ENCODE measurements at regions not wholly inside any gene's neighbourhood (a gene's known extent, or its start where the extent isn't known, plus 50 kb on each side); places are given as distances from the start of the nearest gene placed in this dataset.
A peak's percentile ranks its signal among the peaks of the same experiment; 100 is the strongest.

GRCh38 chr13:54366728-54367127, 1338.1 kb downstream of the OLFM4 start:
- no peak overlapping the region for H3K4me3 ChIP-seq
- H3K27me3 ChIP-seq, result no peaks in the 10 kb centered on the region
- H3K9me3 ChIP-seq, result no peaks in the 10 kb centered on the region
- H3K27ac ChIP-seq, result no peak overlapping the region
- intact Hi-C loops (cut with DNase I; ENCODE audit: low total_unique reads), result no loop called here
- no peak for TF ChIP-seq EP300 (IDR thresholded peaks at IDR 0.05)
- no peak for TF ChIP-seq CTCF (IDR thresholded peaks at IDR 0.05)
- TF ChIP-seq POLR2A (IDR thresholded peaks at IDR 0.05), result no peak
- TF ChIP-seq POLR2AphosphoS5 (IDR thresholded peaks at IDR 0.05), result no peak
- no peak for DNase-seq
- no peaks in the 10 kb centered on the region for H3K4me1 ChIP-seq
- no peaks in the 10 kb centered on the region for H3K36me3 ChIP-seq
- 56 to 95% (median 93%) methylated on average over 1 of the region's 1 CpG for WGBS, 5 donors

- TF ChIP-seq POLR2A (IDR thresholded peaks at IDR 0.05), result no peak
- TF ChIP-seq EP300 (IDR thresholded peaks at IDR 0.05), result no peak
- no peak for TF ChIP-seq CTCF (IDR thresholded peaks at IDR 0.05)
- TF ChIP-seq POLR2AphosphoS5 (IDR thresholded peaks at IDR 0.05), result no peak
- no peak overlapping the region for H3K27ac ChIP-seq
Observed at GRCh38 chr13:54367639-54368271, 1339.1 kb downstream of the OLFM4 start.

DNA sequence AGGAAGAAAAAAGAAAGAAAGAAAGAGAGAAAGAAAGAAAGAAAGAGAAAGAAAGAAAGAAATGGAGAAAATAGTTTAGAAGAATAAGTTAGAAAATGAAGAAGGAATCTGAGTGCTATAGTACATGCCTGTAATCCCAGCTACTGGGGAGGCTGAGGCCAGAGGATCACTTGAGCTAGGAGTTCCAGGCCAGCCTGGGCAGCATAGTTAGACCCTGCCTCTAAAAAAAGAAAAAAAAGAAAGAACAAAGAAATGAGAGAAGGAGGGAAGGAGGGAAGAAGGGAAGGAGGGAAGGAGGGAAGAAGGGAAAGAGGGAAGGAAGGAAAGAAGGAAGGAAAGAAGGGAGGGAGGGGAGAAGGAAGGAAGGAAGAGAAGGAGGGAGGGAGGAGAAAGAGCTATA, 1339.8 kb downstream of the OLFM4 start:
- TF ChIP-seq CTCF (IDR thresholded peaks at IDR 0.05), result no peak
- TF ChIP-seq EP300 (IDR thresholded peaks at IDR 0.05), result no peak
- no peak for TF ChIP-seq POLR2AphosphoS5 (IDR thresholded peaks at IDR 0.05)
- no peak for TF ChIP-seq POLR2A (IDR thresholded peaks at IDR 0.05)
- intact Hi-C loops (cut with DNase I; ENCODE audit: low total_unique reads), result no loop called here
- Histone ChIP-seq H3K4me1 (no peaks in the 10 kb centered on the region), H3K27me3 (no peaks in the 10 kb centered on the region), H3K36me3 (no peaks in the 10 kb centered on the region), H3K9me3 (no peaks in the 10 kb centered on the region), H3K4me3 (no peak overlapping the region), H3K27ac (no peak overlapping the region)
- DNase-seq, result no peak

More at GRCh38 chr13:54367639-54368271, 1339.1 kb downstream of the OLFM4 start:
- intact Hi-C loops (cut with DNase I; ENCODE audit: low total_unique reads), result no loop called here
- H3K27me3 ChIP-seq, result no peaks in the 10 kb centered on the region
- no peak overlapping the region for H3K4me3 ChIP-seq
- 53 to 67% (median 57%) methylated on average over 5 of the region's 5 CpGs for WGBS, 5 donors
- peak in 1 of 2 donors; percentile 13 for DNase-seq
- no peaks in the 10 kb centered on the region for H3K9me3 ChIP-seq
- no peaks in the 10 kb centered on the region for H3K4me1 ChIP-seq
- H3K36me3 ChIP-seq, result no peaks in the 10 kb centered on the region

- WGBS, 5 donors, result 0% methylated on average over 1 of the region's 1 CpG
- no peaks in the 10 kb centered on the region for H3K4me1 ChIP-seq
- intact Hi-C loops (cut with DNase I; ENCODE audit: low total_unique reads), result no loop called here
- H3K4me3 ChIP-seq, result no peak overlapping the region
- TF ChIP-seq EP300 (IDR thresholded peaks at IDR 0.05), result no peak
- no peak for TF ChIP-seq POLR2AphosphoS5 (IDR thresholded peaks at IDR 0.05)
- TF ChIP-seq POLR2A (IDR thresholded peaks at IDR 0.05), result no peak
- no peak for TF ChIP-seq CTCF (IDR thresholded peaks at IDR 0.05)
- H3K9me3 ChIP-seq, result no peaks in the 10 kb centered on the region
- H3K27me3 ChIP-seq, result no peaks in the 10 kb centered on the region
- H3K36me3 ChIP-seq, result no peaks in the 10 kb centered on the region
- no peak for DNase-seq
- no peak overlapping the region for H3K27ac ChIP-seq
Observed at GRCh38 chr13:54373211-54373610, 1344.6 kb downstream of the OLFM4 start.

Data from stomach (tissue), 8 donors.